Type B pancreatic cell (in vitro differentiated cells): ENCODE measurements at regions not wholly inside any gene's neighbourhood (a gene's known extent, or its start where the extent isn't known, plus 50 kb on each side); places are given as distances from the start of the nearest gene placed in this dataset.

Source experiments
- DNase-seq: peaks from one replicate; pipeline ENCODE4 v3.0.0; 2021; ENCODE audit warnings: mixed read lengths; ENCODE audit not compliant: unreplicated experiment; ENCODE audit errors: extremely low spot score
- H3K27ac Mint-ChIP-seq: 2 replicates; pipeline ENCODE4 v1.8.0; 2021; ENCODE audit warnings: mild to moderate bottlenecking, mixed read lengths
- H3K27me3 Mint-ChIP-seq: 2 replicates; pipeline ENCODE4 v1.8.0; 2021; ENCODE audit warnings: mixed read lengths
- H3K36me3 Mint-ChIP-seq: 2 replicates; pipeline ENCODE4 v1.8.0; 2021; ENCODE audit warnings: mixed read lengths
- H3K4me1 Mint-ChIP-seq: one replicate; pipeline ENCODE4 v1.8.0; 2021; ENCODE audit warnings: mixed read lengths; ENCODE audit not compliant: unreplicated experiment
- H3K4me3 Mint-ChIP-seq: 2 replicates; pipeline ENCODE4 v1.8.0; 2021; ENCODE audit warnings: mild to moderate bottlenecking, mixed read lengths
- H3K9me3 Mint-ChIP-seq: 2 replicates; pipeline ENCODE4 v1.8.0; 2021; ENCODE audit warnings: mixed read lengths
- CTCF ChIP-seq: fragments of 200-600 bp; sonication (generic); conservative IDR thresholded peaks from 2 replicates; pipeline ENCODE4 v1.5.0; 2021; ENCODE audit warnings: antibody characterized with exemption, mild to moderate bottlenecking

GRCh38 chr5:67455970-67456369, 259.4 kb upstream of the CD180 start:
- DNase-seq: no peak
- Mint-ChIP-seq H3K9me3 (no peaks in the 10 kb centered on the region), H3K27ac (no peak overlapping the region), H3K4me1 (no peaks in the 10 kb centered on the region), H3K4me3 (no peak overlapping the region), H3K36me3 (no peaks in the 10 kb centered on the region), H3K27me3 (no peaks in the 10 kb centered on the region)
- no peak for TF ChIP-seq CTCF

GRCh38 chr5:67454957-67455561, 258.5 kb upstream of the CD180 start:
- no peak for DNase-seq
- Mint-ChIP-seq H3K9me3 (no peaks in the 10 kb centered on the region), H3K27ac (no peak overlapping the region), H3K4me1 (no peaks in the 10 kb centered on the region), H3K36me3 (no peaks in the 10 kb centered on the region), H3K4me3 (no peak overlapping the region), H3K27me3 (no peaks in the 10 kb centered on the region)
- no peak for TF ChIP-seq CTCF

- no peaks in the 10 kb centered on the region for H3K4me1 Mint-ChIP-seq
- no peak overlapping the region for H3K4me3 Mint-ChIP-seq
- H3K27ac Mint-ChIP-seq: no peak overlapping the region
- no peak for TF ChIP-seq CTCF
- DNase-seq: no peak
- H3K36me3 Mint-ChIP-seq: peaks cover 10% of the 10 kb centered on the region
- no peaks in the 10 kb centered on the region for H3K27me3 Mint-ChIP-seq
- H3K9me3 Mint-ChIP-seq: peaks cover 10% of the 10 kb centered on the region
These were observed 256.7 kb upstream of the CD180 start for GRCh38 chr5:67453111-67453905.

- Mint-ChIP-seq H3K4me3 (no peak overlapping the region), H3K9me3 (peaks cover 10% of the 10 kb centered on the region), H3K4me1 (no peaks in the 10 kb centered on the region), H3K27ac (no peak overlapping the region), H3K27me3 (no peaks in the 10 kb centered on the region), H3K36me3 (peaks cover 10% of the 10 kb centered on the region)
- no peak for TF ChIP-seq CTCF
- DNase-seq: no peak
These were observed 255.2 kb upstream of the CD180 start for GRCh38 chr5:67451640-67452279.

GRCh38 chr5:67447732-67448131, 251.1 kb upstream of the CD180 start:
- Mint-ChIP-seq H3K27ac (no peak overlapping the region), H3K4me3 (no peak overlapping the region)

More at GRCh38 chr5:67447732-67448131, 251.1 kb upstream of the CD180 start:
- Mint-ChIP-seq H3K27me3 (no peaks in the 10 kb centered on the region), H3K4me1 (no peaks in the 10 kb centered on the region), H3K9me3 (peaks cover 10% of the 10 kb centered on the region), H3K36me3 (peaks cover 10% of the 10 kb centered on the region)
- TF ChIP-seq CTCF: no peak
- no peak for DNase-seq
